Smooth muscle cell of the brain vasculature (primary cell): ENCODE measurements at regions not wholly inside any gene's neighbourhood (a gene's known extent, or its start where the extent isn't known, plus 50 kb on each side); places are given as distances from the start of the nearest gene placed in this dataset.

Source experiments
- DNase-seq: peaks from one replicate; pipeline ENCODE4 v3.0.0-alpha.2; 2012; ENCODE audit warnings: low read depth, low spot score

DNA sequence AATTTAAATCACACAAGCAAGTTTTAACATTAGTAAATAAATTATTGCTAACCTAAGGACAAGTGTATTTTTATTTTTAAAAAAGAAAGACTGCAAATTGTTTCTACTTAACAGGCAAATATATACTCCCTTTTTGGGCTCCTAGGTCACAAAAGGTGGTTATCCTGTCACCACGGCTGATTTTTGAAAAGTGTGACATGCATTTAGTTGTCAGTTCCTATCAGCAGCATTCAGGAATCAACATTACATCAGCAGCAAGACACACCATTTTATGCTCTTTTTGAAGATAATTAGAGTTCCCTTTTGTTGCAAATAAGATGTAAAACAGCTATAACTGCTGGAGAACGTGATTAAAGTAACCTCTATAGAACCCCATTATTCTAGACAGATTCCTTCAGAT lies 357.5 kb upstream of the TMCO5A start:
- DNase-seq: no peak

DNA sequence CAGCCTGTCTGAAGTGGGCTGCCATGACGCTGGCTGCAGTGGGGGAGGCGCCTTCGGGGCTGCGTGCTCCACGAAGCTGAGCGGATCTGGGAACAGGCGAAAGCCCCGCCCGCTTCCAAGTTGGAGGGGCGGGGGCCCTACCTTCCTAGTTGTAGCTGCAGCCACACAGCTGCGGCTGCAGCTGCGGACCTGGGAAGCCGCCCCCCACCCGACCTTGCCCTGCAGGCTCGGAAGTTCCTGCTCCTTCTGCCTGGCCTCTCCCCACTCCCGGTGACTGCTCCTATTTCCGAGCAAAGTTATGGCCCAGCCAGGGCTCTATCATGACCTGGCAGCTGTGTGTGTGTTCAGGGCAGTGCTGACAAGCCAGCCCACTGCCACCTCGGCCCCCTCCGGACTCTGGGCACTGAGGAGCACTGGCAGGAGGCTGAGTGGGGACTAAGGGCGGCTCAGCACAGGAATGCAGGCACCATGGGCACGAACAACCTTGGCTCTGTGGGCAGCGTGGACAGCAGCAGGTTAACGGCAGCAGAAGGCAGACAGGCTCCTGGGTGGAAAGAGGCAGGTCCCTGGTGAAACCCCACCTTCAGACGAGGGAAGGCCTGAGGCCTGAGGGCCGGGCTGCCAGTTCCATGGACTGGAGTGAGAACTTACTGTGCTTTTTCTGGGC lies 352.4 kb upstream of the TMCO5A start:
- DNase-seq: no peak

- no peak for DNase-seq
Observed at GRCh38 chr15:37582852-37583251, 351.6 kb upstream of the TMCO5A start.

DNA sequence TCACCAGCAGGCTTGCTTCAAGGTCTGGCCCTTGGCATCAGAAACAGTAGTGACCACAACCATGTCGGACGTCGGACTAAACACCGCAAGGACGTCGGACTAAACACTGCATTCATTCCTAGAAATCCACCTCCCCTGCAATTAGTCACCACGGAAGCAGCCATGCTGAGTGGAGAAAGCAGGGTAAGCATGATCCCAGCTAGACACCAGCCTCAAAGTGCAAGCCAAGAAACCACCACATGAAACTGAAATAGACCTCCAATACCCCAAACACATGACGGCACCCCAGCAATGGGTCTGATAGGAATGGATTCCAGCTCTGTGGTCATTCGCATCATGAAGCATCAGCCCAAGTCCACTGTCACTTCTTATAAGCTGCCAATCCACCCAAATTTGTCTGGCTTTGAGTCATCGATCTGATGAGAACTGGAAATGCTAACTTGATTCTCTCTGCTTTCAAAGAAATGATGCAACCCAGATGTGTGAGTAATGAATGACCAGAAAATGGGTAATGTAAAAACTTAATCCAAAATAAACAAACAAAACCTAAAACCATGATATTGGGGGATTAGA lies 348.3 kb upstream of the TMCO5A start:
- DNase-seq: peak; percentile 3

- no peak for DNase-seq
Observed at GRCh38 chr15:37586976-37587375, 347.5 kb upstream of the TMCO5A start.

GRCh38 chr15:37594417-37594816 lies 340.0 kb upstream of the TMCO5A start:
- no peak for DNase-seq

DNA sequence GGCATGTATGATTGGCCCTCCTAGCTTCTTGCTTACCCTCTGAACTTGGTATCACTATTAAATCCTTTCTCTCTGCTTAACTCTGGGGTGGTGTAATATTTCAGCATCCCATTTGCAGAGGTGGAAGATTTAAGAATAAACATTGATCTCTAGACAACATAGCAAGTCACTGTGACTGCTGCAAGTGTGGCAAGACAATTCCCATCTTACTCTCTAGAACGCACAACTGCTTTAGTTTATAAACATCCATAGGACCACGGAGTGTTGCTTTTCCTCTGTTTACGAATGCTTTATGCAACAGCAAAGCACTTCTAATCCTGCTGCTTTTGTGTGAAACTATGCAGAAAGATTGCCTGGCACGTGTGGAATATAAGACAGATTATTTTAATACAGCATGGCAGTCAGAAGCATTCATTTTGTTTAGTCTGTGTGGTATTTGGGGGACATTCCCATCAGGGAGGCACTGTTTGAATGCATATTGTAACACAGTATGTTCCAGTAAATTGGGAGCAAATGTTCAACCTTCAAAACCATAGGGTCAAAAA lies 338.9 kb upstream of the TMCO5A start:
- no peak for DNase-seq

GRCh38 chr15:37599156-37599555 lies 335.3 kb upstream of the TMCO5A start:
- DNase-seq: no peak

- no peak for DNase-seq
Observed at GRCh38 chr15:37616215-37616614, 318.2 kb upstream of the TMCO5A start.

- no peak for DNase-seq
Observed at GRCh38 chr15:37618353-37618752, 316.1 kb upstream of the TMCO5A start.

DNA sequence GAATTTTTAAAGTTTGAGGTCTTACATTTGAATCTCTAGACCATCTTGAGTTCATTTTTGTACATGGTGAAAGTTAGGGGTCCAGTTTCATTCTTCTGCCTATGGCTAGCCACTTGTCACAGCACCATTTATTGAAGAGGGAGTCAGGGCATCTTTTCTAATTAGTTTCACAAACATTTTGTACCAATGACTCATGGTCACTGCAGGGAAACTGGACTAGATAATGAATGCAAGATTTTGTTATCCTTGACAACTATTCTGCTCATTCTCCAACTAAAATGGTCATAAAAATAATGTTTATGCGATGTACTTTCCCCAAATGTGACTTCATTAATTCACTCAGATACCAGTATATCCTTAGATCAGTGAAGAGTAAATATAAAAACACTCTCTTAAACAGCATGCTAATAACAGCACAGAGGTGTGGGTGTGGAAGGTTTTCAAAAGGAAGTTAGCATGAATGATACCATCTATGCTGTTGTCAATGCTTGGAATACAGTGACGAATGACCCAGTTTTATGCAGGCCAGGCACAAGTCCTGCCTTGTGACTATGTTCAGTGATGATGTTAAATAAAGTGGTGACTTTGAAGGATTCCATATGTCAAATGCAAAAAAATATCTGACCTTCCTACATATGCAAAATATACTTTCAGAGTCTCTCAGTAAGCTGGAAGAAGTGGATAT lies 314.9 kb upstream of the TMCO5A start:
- no peak for DNase-seq

GRCh38 chr15:37625576-37625975 lies 308.9 kb upstream of the TMCO5A start:
- DNase-seq: no peak

- no peak for DNase-seq
Observed at GRCh38 chr15:37628507-37628906, 305.9 kb upstream of the TMCO5A start.

DNA sequence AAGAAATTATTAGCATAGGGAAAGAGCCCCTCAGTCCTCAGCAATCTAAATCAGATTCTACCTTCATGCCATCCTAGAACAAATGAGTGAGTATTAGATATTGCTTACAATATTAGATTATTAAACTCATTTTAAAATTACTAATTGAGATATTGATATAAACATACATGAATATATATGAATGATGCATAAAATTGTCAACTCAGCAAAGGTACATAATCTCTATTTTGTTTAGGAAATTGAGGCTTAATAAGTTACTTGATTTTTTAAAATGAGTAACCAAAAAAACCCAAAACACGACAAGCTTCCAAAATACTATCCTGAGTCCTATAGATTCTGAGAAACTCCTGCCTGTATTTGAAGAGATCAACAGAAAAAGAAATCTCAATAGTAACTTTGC lies 297.7 kb upstream of the TMCO5A start:
- DNase-seq: no peak

- no peak for DNase-seq
Observed at GRCh38 chr15:37638116-37638515, 296.3 kb upstream of the TMCO5A start.

- DNase-seq: no peak
Observed at GRCh38 chr15:37638691-37639090, 295.7 kb upstream of the TMCO5A start.

GRCh38 chr15:37652646-37653417 lies 281.6 kb upstream of the TMCO5A start:
- DNase-seq: peak; percentile 33

DNA sequence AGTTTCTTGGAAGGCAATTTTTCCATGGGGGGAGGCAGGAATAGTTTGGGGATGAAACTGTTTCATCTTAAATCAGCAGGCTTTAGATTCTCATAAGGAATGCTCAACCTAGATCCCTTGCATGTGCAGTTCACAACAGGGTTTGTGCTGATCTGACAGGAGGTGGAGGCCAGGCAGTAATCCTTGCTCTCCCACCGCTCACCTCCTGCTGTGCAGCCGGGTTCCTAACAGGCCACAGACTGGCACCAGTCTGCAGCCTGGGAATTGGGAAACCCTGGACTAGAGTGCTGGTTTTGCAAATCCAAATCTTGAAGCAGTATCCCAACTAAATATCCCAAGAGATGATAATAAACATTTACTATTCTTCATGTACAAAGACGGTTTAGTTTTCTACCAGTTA lies 256.3 kb upstream of the TMCO5A start:
- no peak for DNase-seq

DNA sequence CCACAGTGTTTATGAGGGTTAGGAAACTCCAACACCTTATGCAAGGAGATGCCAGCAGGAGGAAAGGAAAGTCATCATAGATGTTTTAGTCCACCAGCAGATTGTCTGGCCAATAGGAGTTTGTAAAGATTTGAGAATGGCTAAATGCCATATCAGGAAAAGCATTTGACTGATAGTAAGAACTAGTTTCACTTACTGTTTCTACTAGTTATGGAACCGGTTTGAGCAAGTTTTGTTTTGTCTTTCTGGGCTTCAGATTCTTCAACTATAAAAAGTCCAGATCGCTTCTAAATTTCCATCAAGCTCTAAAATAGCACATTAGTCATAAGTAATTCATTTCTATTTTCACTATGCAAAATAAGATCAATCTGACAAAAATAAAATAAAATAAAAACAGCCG lies 254.8 kb upstream of the TMCO5A start:
- no peak for DNase-seq

- no peak for DNase-seq
Observed at GRCh38 chr15:37682304-37682703, 252.1 kb upstream of the TMCO5A start.

DNA sequence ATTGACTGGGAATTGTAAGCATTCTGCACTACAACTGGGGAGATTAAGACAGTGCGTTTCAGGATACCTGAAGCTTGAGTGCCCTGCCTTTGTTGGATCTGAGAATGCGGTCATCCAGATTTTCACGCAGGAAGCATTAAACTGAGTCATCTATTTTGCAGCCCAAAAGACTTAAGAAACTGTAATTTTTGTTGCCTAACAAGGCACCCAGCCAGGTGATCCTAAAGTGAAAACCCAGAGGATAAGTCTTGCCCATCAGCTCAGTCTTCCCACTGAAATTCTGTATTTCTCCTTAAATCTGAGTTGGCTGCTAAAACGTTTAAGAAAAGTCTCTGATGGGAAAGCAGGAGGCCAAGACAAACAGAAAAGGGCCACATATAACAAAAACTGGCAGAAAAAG lies 242.5 kb upstream of the TMCO5A start:
- no peak for DNase-seq

GRCh38 chr15:37693926-37694325 lies 240.5 kb upstream of the TMCO5A start:
- DNase-seq: no peak
